ENCODE measurements at regions not wholly inside any gene's neighbourhood (a gene's known extent, or its start where the extent isn't known, plus 50 kb on each side); places are given as distances from the start of the nearest gene placed in this dataset.

- TF ChIP-seq ZNF274 (IDR thresholded peaks at IDR 0.05; ENCODE audit: low read depth, low read length): no peak
- no peak overlapping the region for H3K4me3 ChIP-seq (ENCODE audit: low read length)
These were observed 108.8 kb upstream of the ZP4 start for GRCh38 chr1:237999426-238000052.

GRCh38 chr1:237998581-237998980 lies 107.9 kb upstream of the ZP4 start:
- no peak overlapping the region for H3K4me3 ChIP-seq (ENCODE audit: low read length)
- TF ChIP-seq ZNF274 (IDR thresholded peaks at IDR 0.05; ENCODE audit: low read depth, low read length): no peak

GRCh38 chr1:237983496-237983895 lies 92.8 kb upstream of the ZP4 start:
- H3K4me3 ChIP-seq (ENCODE audit: low read length): no peak overlapping the region
- TF ChIP-seq ZNF274 (IDR thresholded peaks at IDR 0.05; ENCODE audit: low read depth, low read length): no peak

- H3K4me3 ChIP-seq (ENCODE audit: low read length): no peak overlapping the region
- no peak for TF ChIP-seq ZNF274 (IDR thresholded peaks at IDR 0.05; ENCODE audit: low read depth, low read length)
These were observed 90.5 kb upstream of the ZP4 start for GRCh38 chr1:237981223-237981622.

- TF ChIP-seq ZNF274 (IDR thresholded peaks at IDR 0.05; ENCODE audit: low read depth, low read length): no peak
- H3K4me3 ChIP-seq (ENCODE audit: low read length): no peak overlapping the region
These were observed 85.6 kb upstream of the ZP4 start for GRCh38 chr1:237976331-237976730.

GRCh38 chr1:237975903-237976302 lies 85.2 kb upstream of the ZP4 start:
- TF ChIP-seq ZNF274 (IDR thresholded peaks at IDR 0.05; ENCODE audit: low read depth, low read length): no peak
- H3K4me3 ChIP-seq (ENCODE audit: low read length): no peak overlapping the region

- no peak for TF ChIP-seq ZNF274 (IDR thresholded peaks at IDR 0.05; ENCODE audit: low read depth, low read length)
- H3K4me3 ChIP-seq (ENCODE audit: low read length): no peak overlapping the region
These were observed 84.7 kb upstream of the ZP4 start for GRCh38 chr1:237975376-237975775.

- no peak for TF ChIP-seq ZNF274 (IDR thresholded peaks at IDR 0.05; ENCODE audit: low read depth, low read length)
- H3K4me3 ChIP-seq (ENCODE audit: low read length): no peak overlapping the region
These were observed 81.5 kb upstream of the ZP4 start for GRCh38 chr1:237972186-237972585.

- TF ChIP-seq ZNF274 (IDR thresholded peaks at IDR 0.05; ENCODE audit: low read depth, low read length): no peak
- no peak overlapping the region for H3K4me3 ChIP-seq (ENCODE audit: low read length)
These were observed 72.3 kb upstream of the ZP4 start for GRCh38 chr1:237962985-237963384.

- H3K4me3 ChIP-seq (ENCODE audit: low read length): no peak overlapping the region
- no peak for TF ChIP-seq ZNF274 (IDR thresholded peaks at IDR 0.05; ENCODE audit: low read depth, low read length)
These were observed 71.0 kb upstream of the ZP4 start for GRCh38 chr1:237961754-237962153.

GRCh38 chr1:237959838-237960237 lies 69.1 kb upstream of the ZP4 start:
- no peak overlapping the region for H3K4me3 ChIP-seq (ENCODE audit: low read length)
- no peak for TF ChIP-seq ZNF274 (IDR thresholded peaks at IDR 0.05; ENCODE audit: low read depth, low read length)

GRCh38 chr1:237953238-237953637 lies 62.5 kb upstream of the ZP4 start:
- TF ChIP-seq ZNF274 (IDR thresholded peaks at IDR 0.05; ENCODE audit: low read depth, low read length): no peak
- no peak overlapping the region for H3K4me3 ChIP-seq (ENCODE audit: low read length)
